H1 (cell line): ENCODE measurements at regions not wholly inside any gene's neighbourhood (a gene's known extent, or its start where the extent isn't known, plus 50 kb on each side); places are given as distances from the start of the nearest gene placed in this dataset.
"Not testable (repeated sequence)": the region's sequence is repeated elsewhere in the genome, so short reads cannot be mapped to it uniquely, and the experiment has no call there.

Source experiments
- CTCF ChIA-PET: fragments of 300-600 bp; sonication (Branson Sonifier 250); formaldehyde crosslinking; loops from one replicate; lab custom pipeline; 2021; ENCODE audit not compliant: partially characterized antibody; lab: Charles Lee
- POLR2A ChIA-PET: fragments of 300-600 bp; sonication (Branson Sonifier 250); formaldehyde crosslinking; loops from one replicate; lab custom pipeline; 2021; ENCODE audit warnings: inconsistent platforms; ENCODE audit not compliant: partially characterized antibody; lab: Charles Lee
- DNase-seq, 2 experiments: peaks; one replicate each; pipeline versions ENCODE4 v3.0.0 to v3.0.0-alpha.2; 2010 to 2022; ENCODE audit warnings: low spot score in 2 of 2, low read depth in 1 of 2, mixed read lengths in 1 of 2
- FAIRE-seq: peaks from 2 replicates; lab custom pipeline; 2011; peaks lifted over from hg19 to GRCh38; lab: Jason Lieb, UNC
- H2AFZ ChIP-seq: 2 replicates; pipeline ENCODE4 v1.8.1; 2012; ENCODE audit warnings: low read length, inconsistent platforms
- H2AK5ac ChIP-seq: 2 replicates; pipeline ENCODE4 v1.6.1; 2013; ENCODE audit warnings: low read depth, low read length
- H2BK120ac ChIP-seq: replicated peaks from 2 replicates; pipeline ENCODE3; 2013; ENCODE audit warnings: low read depth, low read length, inconsistent platforms
- H2BK12ac ChIP-seq: 2 replicates; pipeline ENCODE4 v1.6.1; 2013; ENCODE audit warnings: low read depth, low read length
- H2BK15ac ChIP-seq: 2 replicates; pipeline ENCODE4 v1.6.1; 2013; ENCODE audit warnings: low read length
- H2BK20ac ChIP-seq: 2 replicates; pipeline ENCODE4 v1.6.1; 2013; ENCODE audit warnings: low read length
- H2BK5ac ChIP-seq: 2 replicates; pipeline ENCODE4 v1.6.1; 2013; ENCODE audit warnings: low read depth, low read length
- H3K14ac ChIP-seq: 2 replicates; pipeline ENCODE4 v1.6.1; 2013; ENCODE audit warnings: inconsistent platforms; ENCODE audit not compliant: insufficient read length
- H3K18ac ChIP-seq: 2 replicates; pipeline ENCODE4 v1.6.1; 2013; ENCODE audit warnings: low read length; ENCODE audit errors: extremely low read depth
- H3K23ac ChIP-seq: 2 replicates; pipeline ENCODE4 v1.6.1; 2013; ENCODE audit warnings: inconsistent platforms; ENCODE audit not compliant: insufficient read length
- H3K23me2 ChIP-seq: 2 replicates; pipeline ENCODE4 v1.6.1; 2013; ENCODE audit warnings: low read depth, low read length
- H3K27ac ChIP-seq: 2 replicates; pipeline ENCODE4 v1.6.1; 2011; ENCODE audit warnings: low read depth, low read length, inconsistent platforms
- H3K27me3 ChIP-seq, 4 experiments: replicated peaks in 1 of 4; 1 replicate in 1 of 4; 2 replicates in 3 of 4; pipeline versions ENCODE4 v1.6.1 to v1.8.1; 2011 to 2013; ENCODE audit warnings: low read length in 3 of 4, mild to moderate bottlenecking in 3 of 4, inconsistent platforms in 2 of 4, mixed read lengths in 2 of 4, moderate library complexity in 1 of 4; ENCODE audit not compliant: control insufficient read depth in 3 of 4, insufficient read depth in 3 of 4; ENCODE audit errors: extremely low read depth in 1 of 4
- H3K36me3 ChIP-seq, 4 experiments: 2 replicates each; pipeline versions ENCODE4 v1.6.1 to v1.8.1; 2011 to 2013; ENCODE audit warnings: mild to moderate bottlenecking in 4 of 4, low read length in 3 of 4, moderate library complexity in 2 of 4, control low read depth in 1 of 4, inconsistent platforms in 1 of 4; ENCODE audit not compliant: insufficient read depth in 4 of 4, control insufficient read depth in 2 of 4
- H3K4ac ChIP-seq: replicated peaks from 2 replicates; pipeline ENCODE3; 2013; ENCODE audit warnings: low read length, low read depth, mixed read lengths, inconsistent platforms; ENCODE audit not compliant: insufficient read length
- H3K4me1 ChIP-seq, 4 experiments: replicated peaks in 1 of 4; 1 replicate in 1 of 4; 2 replicates in 3 of 4; pipeline versions ENCODE4 v1.6.1 to v1.8.1; 2011 to 2013; ENCODE audit warnings: low read length in 3 of 4, inconsistent platforms in 2 of 4, mixed read lengths in 1 of 4; ENCODE audit not compliant: insufficient read depth in 4 of 4, control insufficient read depth in 3 of 4
- H3K4me2 ChIP-seq, 2 experiments: 2 replicates each; pipeline versions ENCODE4 v1.6.1 to v1.8.1; 2011 to 2013; ENCODE audit warnings: low read depth in 2 of 2, low read length in 2 of 2, control low read depth in 1 of 2, inconsistent platforms in 1 of 2, mild to moderate bottlenecking in 1 of 2; ENCODE audit not compliant: insufficient read depth in 1 of 2
- H3K4me3 ChIP-seq, 4 experiments: fragments of 200-600, 300-600 bp in 1 of 4; sonication (generic), shearing (Covaris generic), sonication (Bioruptor Twin) in 1 of 4; 2 replicates each; pipeline versions ENCODE4 v1.5.1 to v1.8.1; 2011 to 2016; ENCODE audit warnings: low read length in 4 of 4, low read depth in 3 of 4, control low read depth in 2 of 4, inconsistent platforms in 2 of 4, mild to moderate bottlenecking in 2 of 4, mixed read lengths in 1 of 4, moderate library complexity in 1 of 4; ENCODE audit not compliant: insufficient read depth in 2 of 4; ENCODE audit errors: extremely low read depth in 1 of 4
- H3K56ac ChIP-seq: replicated peaks from 2 replicates; pipeline ENCODE3; 2013; ENCODE audit warnings: low read depth, mild to moderate bottlenecking, mixed read lengths, low read length, inconsistent platforms; ENCODE audit not compliant: insufficient read length
- H3K79me1 ChIP-seq: 2 replicates; pipeline ENCODE4 v1.6.1; 2013; ENCODE audit warnings: low read depth, low read length, control low read depth
- H3K79me2 ChIP-seq, 2 experiments: 2 replicates each; pipeline versions ENCODE4 v1.6.1 to v1.8.1; 2012 to 2013; ENCODE audit warnings: low read length in 2 of 2, mild to moderate bottlenecking in 2 of 2, inconsistent platforms in 1 of 2; ENCODE audit not compliant: insufficient read depth in 2 of 2, control insufficient read depth in 1 of 2
- H3K9ac ChIP-seq, 4 experiments: replicated peaks in 1 of 4; 1 replicate in 1 of 4; 2 replicates in 3 of 4; pipeline versions ENCODE4 v1.6.1 to v1.8.1; 2011 to 2013; ENCODE audit warnings: low read depth in 3 of 4, low read length in 3 of 4, control low read depth in 2 of 4, mild to moderate bottlenecking in 2 of 4, moderate library complexity in 2 of 4, inconsistent platforms in 1 of 4; ENCODE audit errors: extremely low read depth in 1 of 4
- H3K9me3 ChIP-seq, 2 experiments: 2 replicates each; pipeline versions ENCODE4 v1.6.1 to v1.8.1; 2012 to 2013; ENCODE audit warnings: mild to moderate bottlenecking in 2 of 2, moderate library complexity in 2 of 2, control low read depth in 1 of 2, inconsistent platforms in 1 of 2, low read depth in 1 of 2, low read length in 1 of 2, mixed read lengths in 1 of 2; ENCODE audit not compliant: insufficient read depth in 2 of 2
- H4K20me1 ChIP-seq, 2 experiments: replicated peaks in 1 of 2; 2 replicates each; pipeline versions ENCODE3 to v1.8.1; 2011 to 2013; ENCODE audit warnings: inconsistent platforms in 2 of 2, low read length in 2 of 2, mild to moderate bottlenecking in 1 of 2; ENCODE audit not compliant: insufficient read depth in 2 of 2, control insufficient read depth in 1 of 2
- H4K5ac ChIP-seq: 2 replicates; pipeline ENCODE4 v1.6.1; 2013; ENCODE audit warnings: low read length, low read depth, mixed read lengths, inconsistent platforms; ENCODE audit not compliant: insufficient read length
- H4K8ac ChIP-seq: 2 replicates; pipeline ENCODE4 v1.8.0; 2013; ENCODE audit warnings: mild to moderate bottlenecking, moderate library complexity, low read length, inconsistent platforms; ENCODE audit not compliant: insufficient read depth; ENCODE audit errors: extremely low read depth
- H4K91ac ChIP-seq: replicated peaks from 2 replicates; pipeline ENCODE3; 2013; ENCODE audit warnings: low read length, mixed read lengths, inconsistent platforms; ENCODE audit not compliant: insufficient read length
- KDM4A ChIP-seq: IDR thresholded peaks from one replicate; pipeline ENCODE4 v1.7.1; 2012; ENCODE audit warnings: low read depth, mild to moderate bottlenecking, moderate library complexity, low read length, inconsistent platforms; ENCODE audit not compliant: severe bottlenecking
- WGBS, 2 experiments: shearing (Covaris generic) in 1 of 2; methylation state at CpG; one replicate each; pipeline versions ENCODE4 v1.1.6 to v1.1.7; 2013 to 2015; ENCODE audit warnings: low lambda C conversion rate in 2 of 2, mixed read lengths in 2 of 2, inconsistent platforms in 1 of 2, low coverage in 1 of 2, missing lambda C conversion rate in 1 of 2; ENCODE audit not compliant: insufficient replicate concordance in 2 of 2, insufficient coverage in 1 of 2, insufficient read length in 1 of 2; ENCODE audit errors: extremely low coverage in 1 of 2, missing lambda C conversion rate in 1 of 2; 5-methylcytosine and 5-hydroxymethylcytosine counted together

DNA sequence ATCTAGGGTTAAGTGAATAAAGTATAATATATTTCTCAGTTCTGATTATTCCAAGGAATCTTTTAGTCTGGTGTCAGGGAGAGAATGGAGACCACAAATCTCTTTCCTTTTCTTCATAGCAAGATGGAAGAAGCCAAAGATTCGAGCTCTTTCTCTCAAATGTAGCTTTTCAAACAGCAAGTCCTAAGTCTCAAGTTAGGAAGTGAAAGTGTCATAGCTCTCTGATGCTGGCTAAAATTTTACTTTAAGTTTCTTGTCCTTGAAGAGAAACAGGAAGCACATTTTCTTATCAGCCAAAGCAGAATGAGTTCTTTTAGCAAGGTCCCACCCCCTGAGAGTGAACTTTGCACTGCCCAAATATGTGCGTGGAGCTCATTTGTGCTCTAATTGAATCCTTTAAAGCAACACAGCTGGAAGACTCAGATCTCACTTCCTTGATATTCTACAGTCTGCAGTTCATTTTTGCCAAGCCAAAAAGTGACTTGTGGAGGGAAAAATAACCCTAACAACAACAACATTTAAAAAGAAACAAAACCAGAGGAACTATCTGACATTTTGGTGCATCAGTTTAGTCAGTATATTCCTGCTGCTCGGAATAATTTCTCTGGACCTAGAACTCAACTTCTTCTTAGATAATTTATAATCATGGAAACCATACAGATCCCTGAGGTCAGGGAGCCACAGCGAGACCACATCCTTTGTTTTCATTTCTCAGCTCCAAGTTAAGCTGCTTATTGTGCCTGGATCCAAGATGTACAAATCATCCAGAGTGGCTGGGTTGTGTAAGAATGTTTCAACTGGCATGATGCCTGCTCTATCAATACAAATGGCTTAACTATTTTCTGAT lies 238.7 kb upstream of the P2RY1 start (continued):
- no peak for TF ChIP-seq KDM4A
- TF ChIP-seq, all 59 proteins: peak for 0

DNA sequence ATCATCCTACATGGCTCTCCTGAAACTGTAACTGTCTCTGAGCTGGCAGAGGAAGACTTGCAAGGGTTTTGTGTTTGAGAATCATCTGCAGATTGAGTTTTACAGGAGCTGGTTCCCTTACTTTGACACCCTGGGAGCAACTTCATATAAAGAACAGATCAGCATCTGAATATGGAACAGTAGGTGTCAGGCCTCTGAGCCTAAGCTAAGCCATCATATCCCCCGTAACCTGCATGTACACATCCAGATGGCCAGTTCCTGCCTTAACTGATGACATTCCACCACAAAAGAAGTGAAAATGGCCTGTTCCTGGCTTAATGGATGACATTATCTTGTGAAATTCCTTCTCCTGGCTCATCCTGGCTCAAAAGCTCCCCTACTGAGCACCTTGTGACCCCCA lies 238.1 kb upstream of the P2RY1 start:
- H3K9ac ChIP-seq, H3K27ac ChIP-seq, H4K91ac ChIP-seq, H3K56ac ChIP-seq, H4K20me1 ChIP-seq, H2AK5ac ChIP-seq, H3K79me2 ChIP-seq, H4K8ac ChIP-seq, H3K4ac ChIP-seq, DNase-seq, H3K36me3 ChIP-seq, H3K4me1 ChIP-seq, H2BK15ac ChIP-seq, H3K27me3 ChIP-seq, H2BK12ac ChIP-seq, H4K5ac ChIP-seq, H3K79me1 ChIP-seq, H3K23ac ChIP-seq, FAIRE-seq, H2BK120ac ChIP-seq, H2AFZ ChIP-seq, H3K23me2 ChIP-seq, H3K14ac ChIP-seq, H3K4me2 ChIP-seq, POLR2A ChIA-PET, H3K18ac ChIP-seq, H3K9me3 ChIP-seq, H3K4me3 ChIP-seq: not testable (repeated sequence)
- CTCF ChIA-PET = interaction anchor here (0.6 to 1.1 kb wide), 3 partner anchors 14 to 23 kb away, joined by 3 read pairs; no protein-coding TSS in a partner anchor
- Histone ChIP-seq H2BK5ac (peak overlapping the region; percentile 49; the same call in 1 of the 2 replicates), H2BK20ac (peak overlapping the region; percentile 21; the same call in 1 of the 2 replicates)
- WGBS, 2 experiments = 73% methylated on average over 1 of the region's 1 CpG; no CpG with 5 or more reads in 1 of the 2 experiments
